Eye (tissue), 1 donor: ENCODE measurements at regions not wholly inside any gene's neighbourhood (a gene's known extent, or its start where the extent isn't known, plus 50 kb on each side); places are given as distances from the start of the nearest gene placed in this dataset.

ENCODE experiments used
- DNase-seq: peaks from one replicate; pipeline ENCODE4 v3.0.0-alpha.2; 2015

GRCh38 chr22:49158741-49159564, 668.7 kb downstream of the BRD1 start:
- DNase-seq, result no peak

GRCh38 chr22:49157529-49158339, 669.9 kb downstream of the BRD1 start:
- no peak for DNase-seq

- DNase-seq, result no peak
Measured at GRCh38 chr22:49156662-49157285, 670.9 kb downstream of the BRD1 start.

GRCh38 chr22:49155770-49156580, 671.7 kb downstream of the BRD1 start:
- no peak for DNase-seq

DNA sequence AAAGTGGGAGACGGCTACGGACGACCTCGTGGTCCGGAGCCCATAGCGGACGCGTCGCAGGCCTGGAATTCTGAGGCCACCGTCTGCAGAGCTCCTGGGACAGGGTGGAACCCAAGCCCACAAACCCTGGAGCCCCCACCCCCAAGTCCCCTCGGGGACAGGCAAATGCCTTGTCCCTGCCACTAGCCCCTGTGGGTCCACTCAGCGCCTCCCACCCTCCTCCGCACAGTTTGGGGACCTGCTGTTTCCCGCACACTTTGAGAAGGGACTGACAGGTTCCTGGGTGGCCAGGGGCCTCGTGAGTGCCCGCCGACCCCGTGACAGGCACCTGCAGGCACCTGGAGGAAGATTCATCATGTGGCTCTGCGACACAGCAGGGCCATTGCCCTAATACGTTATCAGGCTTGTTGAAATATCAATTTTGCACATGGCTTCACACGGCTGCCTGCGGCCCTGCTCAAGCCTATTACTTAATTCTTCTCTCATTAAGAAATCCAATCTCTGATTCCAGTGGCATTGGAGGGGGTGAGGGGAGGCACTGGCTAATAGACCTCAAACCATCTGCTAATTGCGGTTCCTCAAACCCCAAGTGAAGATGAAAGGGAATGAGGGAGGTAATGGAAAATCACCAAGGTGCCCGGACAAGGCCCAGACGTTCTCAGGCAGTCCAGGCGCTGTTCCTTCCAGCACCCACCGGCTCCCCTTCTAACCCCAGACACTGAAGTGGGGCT, 672.5 kb downstream of the BRD1 start:
- DNase-seq, result peak; percentile 63

DNA sequence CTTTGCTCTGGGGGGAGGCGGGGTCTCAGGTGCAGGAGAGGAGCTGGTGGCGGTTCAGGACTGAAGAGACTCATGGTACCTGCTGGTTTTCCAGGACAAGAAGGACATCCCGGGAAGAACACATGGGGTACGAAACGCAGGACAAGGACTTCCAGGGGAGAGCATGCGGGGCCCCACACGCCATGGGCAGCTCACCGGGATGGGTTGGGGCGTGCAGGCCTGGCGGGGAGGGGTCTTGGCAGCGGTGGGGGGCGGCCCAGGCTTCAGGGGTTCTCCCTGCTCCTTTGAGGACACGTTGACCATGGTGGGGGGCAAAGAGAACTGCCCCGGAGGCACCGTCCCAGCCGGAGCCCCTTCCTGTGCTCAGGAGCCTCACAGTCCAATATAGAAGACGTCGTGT, 673.2 kb downstream of the BRD1 start:
- no peak for DNase-seq

- no peak for DNase-seq
Measured at GRCh38 chr22:49153921-49154320, 673.8 kb downstream of the BRD1 start.

DNA sequence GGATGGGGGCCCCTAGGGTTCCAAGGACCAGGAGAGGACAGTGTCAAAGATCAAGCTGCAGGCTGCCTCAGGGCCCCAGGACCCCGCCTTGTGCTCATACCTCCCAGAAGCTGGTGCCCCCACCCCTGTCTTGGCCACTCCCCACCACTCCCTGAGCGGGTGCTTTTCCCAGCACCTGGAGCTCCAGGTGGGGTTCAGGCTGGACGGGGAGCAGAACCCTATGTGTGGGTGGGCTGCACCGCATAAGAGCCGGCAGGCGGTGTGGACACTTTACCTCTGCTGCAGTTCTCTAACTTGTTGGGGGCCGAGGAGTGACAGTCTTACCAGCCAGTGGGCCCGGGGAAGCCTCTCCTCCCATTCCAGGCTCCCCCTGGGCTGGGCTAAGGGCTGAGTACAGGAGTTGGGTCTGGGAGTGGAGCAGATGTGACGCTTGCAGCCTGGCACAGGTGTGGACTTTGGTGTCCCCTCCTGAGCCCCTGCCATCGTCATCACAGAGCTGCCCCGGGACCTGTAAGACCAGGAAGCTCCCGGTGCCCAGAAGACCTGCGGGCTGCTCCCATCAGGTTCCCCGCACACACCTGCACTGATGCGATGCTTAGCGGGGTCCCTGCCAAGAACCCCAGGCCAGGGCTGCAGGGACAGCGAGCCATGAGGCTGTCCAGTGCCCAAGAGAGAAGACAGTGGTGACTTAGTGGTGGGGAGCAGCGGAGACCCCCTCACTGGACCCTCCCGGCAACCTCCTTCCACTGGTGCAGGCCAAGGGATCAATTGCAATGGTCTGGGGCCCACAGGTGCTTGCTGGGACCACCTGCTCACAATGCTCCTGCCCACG, 674.5 kb downstream of the BRD1 start:
- DNase-seq, result no peak

DNA sequence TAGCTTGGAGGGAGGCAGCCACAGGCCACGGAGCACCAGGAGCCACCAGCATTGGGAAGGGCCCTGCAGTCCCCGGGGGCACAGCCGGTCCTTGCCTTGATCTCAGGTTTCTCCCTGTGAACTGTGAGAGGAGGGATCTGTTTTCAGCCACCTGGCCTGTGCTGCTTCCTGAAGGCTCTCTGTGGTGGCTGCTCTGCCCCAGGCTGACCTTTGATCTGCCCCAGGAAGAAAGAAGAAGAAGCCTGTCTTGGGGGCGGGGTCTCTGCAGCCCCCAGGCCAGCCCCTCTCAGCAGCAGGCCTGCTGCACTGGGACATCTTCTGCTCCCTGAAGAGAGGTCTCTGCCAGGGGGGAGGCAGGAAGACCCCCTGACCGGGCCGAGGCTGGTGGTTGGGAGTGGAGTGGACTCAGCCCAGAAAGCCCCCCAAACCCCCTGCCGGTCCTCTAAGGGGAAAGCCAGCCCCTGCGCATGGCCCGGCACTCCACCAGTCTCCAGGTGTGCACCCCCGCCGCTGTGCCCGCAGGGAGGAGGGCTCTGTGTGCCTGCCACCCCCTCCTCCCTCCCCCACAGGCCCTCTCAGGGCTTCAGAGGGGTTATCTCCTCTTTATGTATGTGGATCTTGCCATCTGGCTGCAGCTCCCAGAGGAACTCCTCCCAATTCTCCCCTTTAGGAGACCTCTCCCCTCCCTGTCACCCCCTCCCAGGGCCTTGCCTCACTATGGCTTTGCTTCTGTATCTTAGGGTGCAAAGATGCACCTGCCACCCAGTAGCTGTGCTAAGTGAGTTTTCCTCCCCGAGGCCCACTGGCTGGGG, 675.3 kb downstream of the BRD1 start:
- DNase-seq, result no peak

GRCh38 chr22:49151256-49152126, 676.2 kb downstream of the BRD1 start:
- DNase-seq, result no peak

DNA sequence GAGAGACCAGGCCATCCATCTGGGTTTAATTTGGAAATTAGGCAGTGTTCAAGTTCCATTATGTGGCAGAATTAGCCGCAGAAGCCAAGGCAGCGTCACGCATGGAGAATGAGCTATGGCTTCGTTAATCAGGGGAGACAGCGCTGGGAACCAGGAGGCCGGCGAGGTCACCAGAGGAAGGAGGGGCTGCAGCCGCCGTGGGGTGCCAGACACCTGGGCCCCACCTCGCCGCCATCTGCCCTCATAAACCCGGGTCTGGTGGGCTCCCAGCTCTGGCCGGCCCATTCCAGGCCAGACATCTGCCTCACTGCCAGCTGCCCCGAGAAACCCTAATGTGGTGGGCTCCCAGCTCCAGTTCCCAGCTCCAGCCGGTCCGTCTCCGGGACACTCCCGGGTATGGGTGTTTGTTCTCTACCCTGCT, 676.9 kb downstream of the BRD1 start:
- DNase-seq, result peak; percentile 54

GRCh38 chr22:49149721-49150608, 677.7 kb downstream of the BRD1 start:
- DNase-seq, result no peak

- no peak for DNase-seq
Measured at GRCh38 chr22:49148895-49149418, 678.7 kb downstream of the BRD1 start.

DNA sequence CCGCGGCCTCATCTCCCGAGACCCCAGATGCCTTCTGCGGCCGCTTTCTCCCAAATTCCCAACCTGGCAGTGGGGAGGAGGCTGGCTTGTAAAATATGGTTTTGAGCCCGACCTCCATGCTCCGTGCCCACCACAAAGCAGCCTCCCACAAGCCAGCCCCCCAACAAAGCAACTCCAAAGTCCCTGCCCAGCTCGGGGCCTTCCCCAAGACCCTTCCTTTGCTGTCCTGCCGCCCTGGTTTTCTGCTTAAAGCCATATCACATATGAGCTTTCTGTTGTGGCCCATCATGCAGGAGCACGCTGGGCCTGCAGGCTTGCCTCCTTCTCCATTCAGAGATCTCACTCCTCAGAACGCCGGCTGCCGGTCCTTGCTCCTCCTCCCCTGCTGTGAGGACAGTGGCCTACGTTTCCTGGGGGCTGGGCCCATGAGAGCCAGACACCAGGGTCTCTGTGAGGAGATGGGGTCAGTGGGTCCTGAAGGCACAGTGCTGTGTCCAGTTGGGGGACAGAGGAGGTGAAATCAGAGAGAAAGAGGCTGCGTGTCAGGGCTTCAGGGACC, 680.0 kb downstream of the BRD1 start:
- no peak for DNase-seq

- no peak for DNase-seq
Measured at GRCh38 chr22:49147171-49147570, 680.5 kb downstream of the BRD1 start.

DNA sequence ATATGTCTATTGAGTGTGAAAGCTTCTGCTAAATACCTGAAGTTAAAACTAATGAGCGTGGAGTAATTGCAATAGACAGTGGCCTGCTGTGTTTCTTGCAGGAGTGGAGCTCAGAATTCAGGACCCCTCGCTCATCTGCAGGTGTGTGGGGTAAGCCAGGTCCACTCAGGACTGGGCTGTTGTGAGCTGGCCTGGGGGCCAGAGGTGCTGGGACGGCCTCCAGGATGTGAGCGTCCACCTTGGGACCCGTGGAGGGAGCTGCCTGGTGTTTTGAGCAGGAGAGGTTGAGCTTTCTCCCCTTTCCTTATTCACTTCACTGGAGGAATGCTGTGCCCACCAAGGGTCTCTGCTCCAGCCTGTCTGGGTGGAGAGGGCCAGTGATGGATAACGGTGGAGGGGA, 681.2 kb downstream of the BRD1 start:
- DNase-seq, result no peak

GRCh38 chr22:49143812-49144211, 683.9 kb downstream of the BRD1 start:
- DNase-seq, result no peak

- no peak for DNase-seq
Measured at GRCh38 chr22:49142891-49143290, 684.8 kb downstream of the BRD1 start.
